Neuronal stem cell (in vitro differentiated cells): ENCODE measurements at regions not wholly inside any gene's neighbourhood (a gene's known extent, or its start where the extent isn't known, plus 50 kb on each side); places are given as distances from the start of the nearest gene placed in this dataset.

ENCODE experiments used
- DNase-seq: peaks from one replicate; pipeline ENCODE4 v3.0.0-alpha.2; 2013; ENCODE audit warnings: low spot score
- H2AFZ ChIP-seq: one replicate; pipeline ENCODE4 v1.6.1; 2013; ENCODE audit warnings: mild to moderate bottlenecking, low read length, inconsistent platforms
- H2AK5ac ChIP-seq: 2 replicates; pipeline ENCODE4 v1.6.1; 2013; ENCODE audit warnings: low read depth, mild to moderate bottlenecking, inconsistent platforms, low read length, moderate library complexity, mixed read lengths
- H2BK120ac ChIP-seq: 2 replicates; pipeline ENCODE4 v1.6.1; 2013; ENCODE audit warnings: low read depth, mild to moderate bottlenecking, inconsistent platforms, low read length, moderate library complexity, mixed read lengths
- H2BK12ac ChIP-seq: one replicate; pipeline ENCODE4 v1.6.1; 2013; ENCODE audit warnings: low read length, inconsistent platforms
- H2BK15ac ChIP-seq: 2 replicates; pipeline ENCODE4 v1.6.1; 2013; ENCODE audit warnings: mild to moderate bottlenecking, low read length, inconsistent platforms, mixed read lengths
- H2BK5ac ChIP-seq: one replicate; pipeline ENCODE4 v1.6.1; 2013; ENCODE audit warnings: inconsistent platforms, mild to moderate bottlenecking, low read length, moderate library complexity
- H3K14ac ChIP-seq: one replicate; pipeline ENCODE4 v1.6.1; 2013; ENCODE audit warnings: low read length, inconsistent platforms
- H3K18ac ChIP-seq: 2 replicates; pipeline ENCODE4 v1.6.1; 2013; ENCODE audit warnings: low read length, inconsistent platforms
- H3K23ac ChIP-seq: 2 replicates; pipeline ENCODE4 v1.6.1; 2013; ENCODE audit warnings: low read depth, mild to moderate bottlenecking, mixed read lengths, low read length, inconsistent platforms; ENCODE audit not compliant: poor library complexity
- H3K27ac ChIP-seq: replicated peaks from 3 replicates; pipeline ENCODE4 v1.5.1; 2013; ENCODE audit warnings: low read length, inconsistent platforms
- H3K27me3 ChIP-seq, 3 experiments: 2 replicates each; pipeline ENCODE4 v1.6.1; 2013; ENCODE audit warnings: low read length in 3 of 3, mild to moderate bottlenecking in 2 of 3, inconsistent platforms in 1 of 3, low read depth in 1 of 3, mixed read lengths in 1 of 3, moderate library complexity in 1 of 3; ENCODE audit not compliant: control insufficient read depth in 3 of 3, insufficient read depth in 3 of 3
- H3K36me3 ChIP-seq, 2 donors: replicated peaks in 1 of 2; 2 replicates each; pipeline ENCODE4 v1.6.1; 2013; ENCODE audit warnings: low read length in 2 of 2; ENCODE audit not compliant: control insufficient read depth in 2 of 2, insufficient read depth in 2 of 2
- H3K4ac ChIP-seq: 2 replicates; pipeline ENCODE4 v1.6.1; 2013; ENCODE audit warnings: inconsistent platforms, mild to moderate bottlenecking, low read length, moderate library complexity
- H3K4me1 ChIP-seq, 2 donors: 1 replicate in 1 of 2; 2 replicates in 1 of 2; pipeline ENCODE4 v1.6.1; 2013; ENCODE audit warnings: low read length in 2 of 2, low read depth in 1 of 2; ENCODE audit not compliant: control insufficient read depth in 2 of 2, insufficient read depth in 1 of 2
- H3K4me2 ChIP-seq: one replicate; pipeline ENCODE4 v1.6.1; 2013; ENCODE audit warnings: mild to moderate bottlenecking, low read length, inconsistent platforms; ENCODE audit not compliant: insufficient read depth, poor library complexity, severe bottlenecking
- H3K4me3 ChIP-seq, 2 donors: 2 replicates each; pipeline ENCODE4 v1.5.1; 2013; ENCODE audit warnings: low read length in 2 of 2, mild to moderate bottlenecking in 2 of 2, inconsistent platforms in 1 of 2, moderate library complexity in 1 of 2
- H3K79me1 ChIP-seq: one replicate; pipeline ENCODE4 v1.6.1; 2013; ENCODE audit warnings: low read depth, mild to moderate bottlenecking, inconsistent platforms, low read length, moderate library complexity
- H3K9ac ChIP-seq: one replicate; pipeline ENCODE4 v1.6.1; 2013; ENCODE audit warnings: mild to moderate bottlenecking, low read depth, low read length, inconsistent platforms; ENCODE audit not compliant: poor library complexity
- H3K9me3 ChIP-seq, 2 donors: replicated peaks in 1 of 2; 2 replicates each; pipeline versions ENCODE3 to v1.6.1; 2013; ENCODE audit warnings: low read length in 2 of 2, mild to moderate bottlenecking in 2 of 2, inconsistent platforms in 1 of 2, low read depth in 1 of 2, mixed read lengths in 1 of 2, moderate library complexity in 1 of 2; ENCODE audit not compliant: control insufficient read depth in 2 of 2, insufficient read depth in 1 of 2
- H4K8ac ChIP-seq: one replicate; pipeline ENCODE4 v1.6.1; 2013; ENCODE audit warnings: low read depth, mild to moderate bottlenecking, inconsistent platforms, low read length, moderate library complexity
- H4K91ac ChIP-seq: one replicate; pipeline ENCODE4 v1.6.1; 2013; ENCODE audit warnings: low read length, low read depth, mild to moderate bottlenecking, inconsistent platforms; ENCODE audit not compliant: poor library complexity
- WGBS, 2 donors: extraction: QIAGEN DNeasy Blood & Tissue Kit; methylation state at CpG; one replicate each; pipeline ENCODE4 v1.1.7; 2013; ENCODE audit warnings: missing lambda C conversion rate in 2 of 2, mixed read lengths in 1 of 2; ENCODE audit not compliant: insufficient read length in 2 of 2, insufficient replicate concordance in 1 of 2; ENCODE audit errors: extremely low coverage in 2 of 2; 5-methylcytosine and 5-hydroxymethylcytosine counted together

DNA sequence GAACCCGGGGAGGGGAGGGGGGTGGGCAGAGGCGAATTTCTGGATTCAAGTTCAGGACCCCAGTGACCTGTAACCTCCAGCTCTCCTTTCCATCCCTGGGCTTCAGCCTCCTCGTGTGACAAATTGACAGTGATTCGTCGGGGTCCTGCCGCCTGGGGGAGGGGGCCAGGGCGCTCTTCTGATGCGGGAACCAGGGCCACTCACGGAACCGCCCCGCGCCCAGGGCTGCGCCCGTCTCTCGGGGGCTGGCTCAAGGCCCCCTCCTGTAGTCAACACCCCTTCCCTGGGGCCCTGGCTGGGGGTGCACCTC, 92.8 kb upstream of the ANO1 start:
- WGBS, 2 donors: no CpG with 5 or more reads among the region's 15 CpGs
- H3K4me3 ChIP-seq: no peak overlapping the region

GRCh38 chr11:69985641-69986439, 92.3 kb upstream of the ANO1 start:
- Histone ChIP-seq H3K14ac (peak overlapping the region; percentile 14), H3K23ac (no peak overlapping the region), H3K18ac (peak overlapping the region; percentile 78), H3K9me3 (no peaks in the 10 kb centered on the region), H4K91ac (no peak overlapping the region), H3K4me3 (peak overlapping the region in 1 of 2 donors; percentile 67), H3K27me3 (peaks cover 16 to 73% (median 57%) of the 10 kb centered on the region in 3 experiments), H4K8ac (no peak overlapping the region), H2BK15ac (peak overlapping the region; percentile 15), H3K4ac (no peak overlapping the region), H3K27ac (no peak overlapping the region), H3K36me3 (no peaks in the 10 kb centered on the region), H3K9ac (peak overlapping the region; percentile 64), H3K79me1 (no peaks in the 10 kb centered on the region), H3K4me2 (peak overlapping the region; percentile 63), H2BK12ac (no peak overlapping the region), H3K4me1 (peaks cover 0 to 13% of the 10 kb centered on the region in 2 donors), H2BK5ac (no peak overlapping the region), H2AFZ (peak overlapping the region; percentile 22), H2BK120ac (no peak overlapping the region), H2AK5ac (peak overlapping the region; percentile 41)
- DNase-seq: no peak
- no CpG with 5 or more reads among the region's 75 CpGs for WGBS, 2 donors

More for the DNA sequence above, 92.8 kb upstream of the ANO1 start:
- Histone ChIP-seq H3K18ac (peak overlapping the region; percentile 65), H2BK12ac (no peak overlapping the region), H3K27me3 (peaks cover 16 to 70% (median 57%) of the 10 kb centered on the region in 3 experiments), H3K27ac (no peak overlapping the region), H3K9ac (no peak overlapping the region), H2AFZ (no peak overlapping the region), H3K23ac (no peak overlapping the region), H3K4ac (no peak overlapping the region), H4K8ac (no peak overlapping the region), H3K79me1 (no peaks in the 10 kb centered on the region), H2AK5ac (no peak overlapping the region), H4K91ac (no peak overlapping the region), H3K9me3 (no peaks in the 10 kb centered on the region), H2BK120ac (no peak overlapping the region), H2BK15ac (no peak overlapping the region), H3K4me2 (peak overlapping the region; percentile 63), H3K14ac (no peak overlapping the region), H3K4me1 (peaks cover 0 to 13% of the 10 kb centered on the region in 2 donors), H3K36me3 (no peaks in the 10 kb centered on the region), H2BK5ac (no peak overlapping the region)
- no peak for DNase-seq

DNA sequence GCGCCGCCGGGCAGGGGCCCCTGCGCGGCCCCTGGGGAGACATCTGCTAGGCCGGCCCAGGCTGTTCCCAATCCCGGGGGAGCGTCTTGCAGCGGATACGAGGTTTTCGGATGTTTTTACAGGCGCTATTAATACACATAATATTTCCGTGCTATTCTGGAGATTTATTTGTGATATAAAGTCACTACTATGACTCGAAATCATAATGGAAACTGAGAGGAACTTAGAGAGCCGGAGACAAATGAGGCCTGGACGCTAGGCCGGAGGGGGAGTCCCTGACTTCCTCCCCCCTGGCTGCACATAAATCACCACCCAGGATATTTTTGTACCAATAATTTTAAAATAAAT, 91.7 kb upstream of the ANO1 start:
- Histone ChIP-seq H3K4me2 (no peak overlapping the region), H3K4ac (no peak overlapping the region), H3K27me3 (peaks cover 16 to 79% (median 57%) of the 10 kb centered on the region in 3 experiments), H4K8ac (no peak overlapping the region), H3K36me3 (no peaks in the 10 kb centered on the region), H3K23ac (no peak overlapping the region), H3K4me3 (no peak overlapping the region), H3K4me1 (peaks cover 0 to 13% of the 10 kb centered on the region in 2 donors), H3K9ac (no peak overlapping the region), H2BK15ac (no peak overlapping the region), H2AFZ (no peak overlapping the region), H3K14ac (no peak overlapping the region), H3K9me3 (no peaks in the 10 kb centered on the region), H2AK5ac (no peak overlapping the region), H3K27ac (no peak overlapping the region), H4K91ac (no peak overlapping the region), H2BK12ac (no peak overlapping the region), H2BK5ac (no peak overlapping the region), H3K79me1 (no peaks in the 10 kb centered on the region), H3K18ac (no peak overlapping the region), H2BK120ac (no peak overlapping the region)
- no CpG with 5 or more reads among the region's 17 CpGs for WGBS, 2 donors
- DNase-seq: no peak

DNA sequence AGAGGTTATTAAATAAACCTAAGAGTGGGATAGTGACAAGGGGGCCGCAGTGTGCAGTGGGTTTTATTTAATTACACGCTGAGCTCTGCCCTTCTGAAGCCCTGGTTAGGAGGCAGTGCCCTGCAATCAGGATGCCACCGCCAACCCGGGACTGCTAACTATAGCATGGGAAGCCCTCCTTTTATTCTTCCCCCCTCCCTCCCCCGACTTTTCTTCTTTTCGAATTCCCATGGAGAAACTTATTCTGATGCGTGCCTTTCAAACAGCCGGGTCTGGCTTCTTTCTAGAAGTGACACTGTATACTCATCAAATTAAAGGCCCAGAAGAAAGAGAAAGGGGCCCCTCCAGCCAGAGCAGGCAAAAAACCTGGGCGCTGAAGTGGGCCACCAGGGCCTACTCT, 91.3 kb upstream of the ANO1 start:
- peaks cover 16 to 77% (median 57%) of the 10 kb centered on the region in 3 experiments for H3K27me3 ChIP-seq
- H2AFZ ChIP-seq: no peak overlapping the region
- H3K9me3 ChIP-seq: no peaks in the 10 kb centered on the region

More for the DNA sequence above, 91.3 kb upstream of the ANO1 start:
- Histone ChIP-seq H2AK5ac (no peak overlapping the region), H3K9ac (no peak overlapping the region), H2BK120ac (no peak overlapping the region), H3K4me1 (peaks cover 0 to 13% of the 10 kb centered on the region in 2 donors), H2BK12ac (no peak overlapping the region), H2BK5ac (no peak overlapping the region), H3K4ac (no peak overlapping the region), H3K79me1 (no peaks in the 10 kb centered on the region), H3K27ac (no peak overlapping the region), H3K4me2 (no peak overlapping the region), H3K23ac (no peak overlapping the region), H2BK15ac (no peak overlapping the region), H3K36me3 (no peaks in the 10 kb centered on the region), H3K14ac (no peak overlapping the region), H4K91ac (no peak overlapping the region), H3K4me3 (no peak overlapping the region), H4K8ac (no peak overlapping the region), H3K18ac (no peak overlapping the region)
- WGBS, 2 donors: no CpG with 5 or more reads among the region's 9 CpGs
- DNase-seq: no peak
